Transverse colon (tissue), 4 donors: ENCODE measurements at regions not wholly inside any gene's neighbourhood (a gene's known extent, or its start where the extent isn't known, plus 50 kb on each side); places are given as distances from the start of the nearest gene placed in this dataset.

Experiments used
- DNase-seq: peaks from one replicate; pipeline ENCODE4 v3.0.0-alpha.2; 2019
- H3K27ac ChIP-seq, 4 donors: fragments of 200-600 bp; sonication (generic); 2 replicates each; pipeline ENCODE4 v1.5.1; 2016 to 2018; ENCODE audit warnings: inconsistent platforms in 4 of 4
- H3K27me3 ChIP-seq: fragments of 200-600 bp; sonication (generic); 2 replicates; pipeline ENCODE4 v1.5.1; 2017; ENCODE audit warnings: inconsistent platforms
- H3K36me3 ChIP-seq, 4 donors: fragments of 200-600 bp; sonication (generic); 2 replicates each; pipeline ENCODE4 v1.5.1; 2017 to 2019; ENCODE audit warnings: inconsistent platforms in 4 of 4
- H3K4me1 ChIP-seq, 4 donors: fragments of 200-600 bp; sonication (generic); 2 replicates each; pipeline ENCODE4 v1.5.1; 2017 to 2020; ENCODE audit warnings: inconsistent platforms in 4 of 4
- H3K4me3 ChIP-seq, 4 donors: fragments of 200-600 bp; sonication (generic); 1 replicate in 1 of 4; 2 replicates in 3 of 4; pipeline versions ENCODE4 v1.5.1 to v1.6.1; 2017 to 2019; ENCODE audit warnings: inconsistent platforms in 4 of 4
- H3K9me3 ChIP-seq, 2 donors: fragments of 200-600 bp; sonication (generic); 2 replicates each; pipeline ENCODE4 v1.5.1; 2017 to 2019; ENCODE audit warnings: inconsistent platforms in 2 of 2
- CTCF ChIP-seq, 5 experiments: fragments of 200-600 bp in 3 of 5; fragments of 450-650 bp in 2 of 5; sonication (generic) in 3 of 5; IDR thresholded peaks; 1 replicate in 2 of 5; 2 replicates in 3 of 5; pipeline ENCODE4 v1.5.1; 2016 to 2017; ENCODE audit warnings: antibody characterized with exemption in 5 of 5, inconsistent platforms in 3 of 5, mild to moderate bottlenecking in 2 of 5, moderate library complexity in 1 of 5
- EP300 ChIP-seq: sonication (generic); formaldehyde crosslinking; IDR thresholded peaks from one replicate; pipeline ENCODE4 v1.6.1; 2017; ENCODE audit warnings: antibody characterized with exemption, low read depth
- POLR2A ChIP-seq: fragments of 450-650 bp; IDR thresholded peaks from one replicate; pipeline ENCODE4 v1.6.1; 2016; ENCODE audit warnings: antibody characterized with exemption, mild to moderate bottlenecking, moderate library complexity
- POLR2AphosphoS5 ChIP-seq, 3 donors: sonication (generic); formaldehyde crosslinking; IDR thresholded peaks; one replicate each; pipeline ENCODE4 v1.6.1; 2016; ENCODE audit warnings: antibody characterized with exemption in 3 of 3
- WGBS, 2 donors: methylation state at CpG; one replicate each; pipeline ENCODE4 v1.1.5; 2018; ENCODE audit warnings: low coverage in 1 of 2; 5-methylcytosine and 5-hydroxymethylcytosine counted together
- in situ Hi-C, 4 donors: fragments of 200-750 bp; cut with MboI; loops; one replicate each; pipeline versions ENCODE4 v1.15.0 to v1.15.1; 2017; ENCODE audit warnings: low sequenced_read_pairs in 3 of 4, low pct_ligation_motif_present in 1 of 4, low pct_unique_long_range_greater_than_20kb in 1 of 4
- intact Hi-C: fragments of 100-400 bp; cut with DNase I; formaldehyde crosslinking; loops from one replicate; pipeline ENCODE4 v1.15.1; 2023; ENCODE audit warnings: low total_unique reads

- DNase-seq, result no peak
- Histone ChIP-seq H3K27me3 (no peaks in the 10 kb centered on the region), H3K9me3 (no peaks in the 10 kb centered on the region), H3K4me3 (no peak overlapping the region), H3K27ac (peak overlapping the region in 3 of 4 donors; percentile 8 to 17 (median 12)), H3K36me3 (no peaks in the 10 kb centered on the region), H3K4me1 (peaks cover 0 to 6% (median 2%) of the 10 kb centered on the region in 4 donors)
- in situ Hi-C loops (no loop called here), intact Hi-C loops (no loop called here)
- WGBS, 2 donors, result 75 to 83% methylated on average over 3 to 6 of the region's 6 CpGs
- TF ChIP-seq EP300 (no peak), POLR2AphosphoS5 (IDR thresholded peaks at IDR 0.05) (no peak), POLR2A (no peak), CTCF (IDR thresholded peaks at IDR 0.05) (no peak)
These were observed 121.0 kb downstream of the AKAP11 start for GRCh38 chr13:42392716-42393572.

- WGBS, 2 donors, result 67 to 90% methylated on average over 4 to 5 of the region's 5 CpGs
- Histone ChIP-seq H3K27ac (peak overlapping the region in 3 of 4 donors; percentile 2 to 34 (median 12)), H3K9me3 (no peaks in the 10 kb centered on the region), H3K27me3 (no peaks in the 10 kb centered on the region), H3K36me3 (no peaks in the 10 kb centered on the region), H3K4me1 (peaks cover 0 to 6% (median 2%) of the 10 kb centered on the region in 4 donors), H3K4me3 (no peak overlapping the region)
- intact Hi-C loops (no loop called here), in situ Hi-C loops (no loop called here)
- no peak for DNase-seq
- no peak for TF ChIP-seq POLR2AphosphoS5 (IDR thresholded peaks at IDR 0.05)
- no peak for TF ChIP-seq EP300
- no peak for TF ChIP-seq POLR2A
- TF ChIP-seq CTCF (IDR thresholded peaks at IDR 0.05), result no peak
These were observed 121.8 kb downstream of the AKAP11 start for GRCh38 chr13:42393573-42394360.

- H3K4me3 ChIP-seq, result no peak overlapping the region
- in situ Hi-C loops (no loop called here), intact Hi-C loops (no loop called here)
- H3K4me1 ChIP-seq, result peaks cover 0 to 6% (median 2%) of the 10 kb centered on the region in 4 donors
- 78 to 85% methylated on average over 4 of the region's 4 CpGs for WGBS, 2 donors
- DNase-seq, result no peak
- TF ChIP-seq EP300 (no peak), CTCF (IDR thresholded peaks at IDR 0.05) (no peak), POLR2AphosphoS5 (IDR thresholded peaks at IDR 0.05) (no peak), POLR2A (no peak)
- no peaks in the 10 kb centered on the region for H3K36me3 ChIP-seq
- no peak overlapping the region for H3K27ac ChIP-seq
- no peaks in the 10 kb centered on the region for H3K9me3 ChIP-seq
- no peaks in the 10 kb centered on the region for H3K27me3 ChIP-seq
These were observed 122.4 kb downstream of the AKAP11 start for GRCh38 chr13:42394361-42394708.

- intact Hi-C loops (no loop called here), in situ Hi-C loops (no loop called here)
- Histone ChIP-seq H3K4me3 (no peak overlapping the region), H3K27ac (peak overlapping the region in 1 of 4 donors; percentile 30), H3K36me3 (no peaks in the 10 kb centered on the region), H3K9me3 (no peaks in the 10 kb centered on the region), H3K27me3 (no peaks in the 10 kb centered on the region), H3K4me1 (peaks cover 0 to 6% (median 2%) of the 10 kb centered on the region in 4 donors)
- TF ChIP-seq POLR2AphosphoS5 (IDR thresholded peaks at IDR 0.05), result no peak
- TF ChIP-seq POLR2A, result no peak
- TF ChIP-seq EP300, result no peak
- no peak for TF ChIP-seq CTCF (IDR thresholded peaks at IDR 0.05)
- WGBS, 2 donors, result 43 to 92% methylated on average over 2 of the region's 2 CpGs
- DNase-seq, result no peak
These were observed 122.7 kb downstream of the AKAP11 start for GRCh38 chr13:42394711-42395085.
